ENCODE measurements at regions not wholly inside any gene's neighbourhood (a gene's known extent, or its start where the extent isn't known, plus 50 kb on each side); places are given as distances from the start of the nearest gene placed in this dataset.

DNA sequence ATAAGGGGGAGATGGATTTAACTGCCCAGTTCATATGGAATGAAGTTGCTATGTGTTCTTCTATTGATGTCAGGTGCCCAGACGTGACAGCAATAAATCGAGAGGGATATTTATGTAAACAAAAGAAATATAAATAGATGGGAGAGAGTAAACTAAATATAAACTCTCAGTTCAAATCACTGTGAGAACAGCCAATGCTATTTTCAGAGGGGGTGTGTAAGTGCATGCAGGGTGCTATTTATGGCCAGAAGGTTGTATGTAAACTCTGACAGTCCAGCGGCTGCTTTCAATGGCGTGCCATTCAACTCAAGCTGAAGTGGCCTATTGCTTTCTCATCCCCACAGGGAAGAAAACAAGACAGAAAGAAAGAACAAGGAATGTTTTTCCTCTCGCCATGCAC is 127.2 kb downstream of the KCNA5 start:
- TF ChIP-seq BCL11A (IDR thresholded peaks at IDR 0.05; ENCODE audit: low read depth, low read length) = no peak
- no peak for TF ChIP-seq EP300 (IDR thresholded peaks at IDR 0.05; ENCODE audit: borderline replicate concordance in 1 of 2, control insufficient read depth in 1 of 2, low read depth in 2 of 2, low read length in 2 of 2)
- TF ChIP-seq POLR2AphosphoS5 (IDR thresholded peaks at IDR 0.05; ENCODE audit: low read length) = no peak
- TF ChIP-seq, protein P1, sequence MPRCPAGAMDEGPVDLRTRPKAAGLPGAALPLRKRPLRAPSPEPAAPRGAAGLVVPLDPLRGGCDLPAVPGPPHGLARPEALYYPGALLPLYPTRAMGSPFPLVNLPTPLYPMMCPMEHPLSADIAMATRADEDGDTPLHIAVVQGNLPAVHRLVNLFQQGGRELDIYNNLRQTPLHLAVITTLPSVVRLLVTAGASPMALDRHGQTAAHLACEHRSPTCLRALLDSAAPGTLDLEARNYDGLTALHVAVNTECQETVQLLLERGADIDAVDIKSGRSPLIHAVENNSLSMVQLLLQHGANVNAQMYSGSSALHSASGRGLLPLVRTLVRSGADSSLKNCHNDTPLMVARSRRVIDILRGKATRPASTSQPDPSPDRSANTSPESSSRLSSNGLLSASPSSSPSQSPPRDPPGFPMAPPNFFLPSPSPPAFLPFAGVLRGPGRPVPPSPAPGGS (IDR thresholded peaks at IDR 0.05; ENCODE audit: borderline replicate concordance, insufficient read depth, low read depth, low read length, poor library complexity, severe bottlenecking) = no peak
- no peak for TF ChIP-seq CBFB (IDR thresholded peaks at IDR 0.05; ENCODE audit: low read depth)
- TF ChIP-seq CTCF (IDR thresholded peaks at IDR 0.05 in 2 of 3, conservative IDR thresholded peaks at IDR 0.05 in 1 of 3; ENCODE audit: control insufficient read depth in 2 of 3, extremely low read depth in 1 of 3, insufficient read depth in 1 of 3, low read depth in 3 of 3, low read length in 3 of 3) = no peak
- no peak for TF ChIP-seq TCF7 (IDR thresholded peaks at IDR 0.05; ENCODE audit: borderline replicate concordance)
- TF ChIP-seq, protein P2, sequence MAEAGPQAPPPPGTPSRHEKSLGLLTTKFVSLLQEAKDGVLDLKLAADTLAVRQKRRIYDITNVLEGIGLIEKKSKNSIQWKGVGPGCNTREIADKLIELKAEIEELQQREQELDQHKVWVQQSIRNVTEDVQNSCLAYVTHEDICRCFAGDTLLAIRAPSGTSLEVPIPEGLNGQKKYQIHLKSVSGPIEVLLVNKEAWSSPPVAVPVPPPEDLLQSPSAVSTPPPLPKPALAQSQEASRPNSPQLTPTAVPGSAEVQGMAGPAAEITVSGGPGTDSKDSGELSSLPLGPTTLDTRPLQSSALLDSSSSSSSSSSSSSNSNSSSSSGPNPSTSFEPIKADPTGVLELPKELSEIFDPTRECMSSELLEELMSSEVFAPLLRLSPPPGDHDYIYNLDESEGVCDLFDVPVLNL (IDR thresholded peaks at IDR 0.05; ENCODE audit: low read depth, low read length) = no peak
- TF ChIP-seq ZBTB11 (CRISPR knock-in tag; IDR thresholded peaks at IDR 0.05) = no peak
- TF ChIP-seq SMC3 (IDR thresholded peaks at IDR 0.05; ENCODE audit: borderline replicate concordance, low read length) = no peak
- TF ChIP-seq NRF1 (conservative IDR thresholded peaks at IDR 0.05; ENCODE audit: low read depth, low read length) = no peak

Data from GM12878 (cell line).